ENCODE measurements at regions not wholly inside any gene's neighbourhood (a gene's known extent, or its start where the extent isn't known, plus 50 kb on each side); places are given as distances from the start of the nearest gene placed in this dataset.
"Not testable (repeated sequence)": the region's sequence is repeated elsewhere in the genome, so short reads cannot be mapped to it uniquely, and the experiment has no call there.

- DNase-seq, result no peak
These were observed 883.5 kb downstream of the SORCS1 start for GRCh38 chr10:106280896-106281460.

- DNase-seq, result no peak
These were observed 886.1 kb downstream of the SORCS1 start for GRCh38 chr10:106278383-106278782.

- no peak for DNase-seq
These were observed 893.3 kb downstream of the SORCS1 start for GRCh38 chr10:106271237-106271636.

- DNase-seq, result no peak
These were observed 896.5 kb downstream of the SORCS1 start for GRCh38 chr10:106268000-106268399.

- DNase-seq, result no peak
These were observed 896.9 kb downstream of the SORCS1 start for GRCh38 chr10:106267591-106267990.

GRCh38 chr10:106257432-106257831, 907.1 kb downstream of the SORCS1 start:
- DNase-seq, result not testable (repeated sequence)

- DNase-seq, result no peak
These were observed 909.3 kb downstream of the SORCS1 start for GRCh38 chr10:106255111-106255678.

GRCh38 chr10:106254071-106254470, 910.4 kb downstream of the SORCS1 start:
- no peak for DNase-seq

GRCh38 chr10:106252541-106252940, 912.0 kb downstream of the SORCS1 start:
- DNase-seq, result no peak

- no peak for DNase-seq
These were observed 912.9 kb downstream of the SORCS1 start for GRCh38 chr10:106251573-106251972.

GRCh38 chr10:106242301-106242700, 922.2 kb downstream of the SORCS1 start:
- DNase-seq, result no peak

GRCh38 chr10:106226828-106227227, 937.7 kb downstream of the SORCS1 start:
- DNase-seq, result no peak

GRCh38 chr10:106226142-106226541, 938.4 kb downstream of the SORCS1 start:
- no peak for DNase-seq

GRCh38 chr10:106224676-106225075, 939.8 kb downstream of the SORCS1 start:
- no peak for DNase-seq

GRCh38 chr10:106217627-106218026, 946.9 kb downstream of the SORCS1 start:
- no peak for DNase-seq

- DNase-seq, result no peak
These were observed 948.4 kb downstream of the SORCS1 start for GRCh38 chr10:106216085-106216484.

GRCh38 chr10:106214243-106214642, 950.3 kb downstream of the SORCS1 start:
- DNase-seq, result no peak

GRCh38 chr10:106213493-106213892, 951.0 kb downstream of the SORCS1 start:
- DNase-seq, result no peak

- DNase-seq, result no peak
These were observed 966.2 kb downstream of the SORCS1 start for GRCh38 chr10:106198275-106198674.

GRCh38 chr10:106189292-106189691, 975.2 kb downstream of the SORCS1 start:
- no peak for DNase-seq

GRCh38 chr10:106185951-106186350, 978.6 kb downstream of the SORCS1 start:
- DNase-seq, result no peak

- DNase-seq, result no peak
These were observed 981.5 kb downstream of the SORCS1 start for GRCh38 chr10:106183041-106183440.

GRCh38 chr10:106182542-106182941, 982.0 kb downstream of the SORCS1 start:
- no peak for DNase-seq

GRCh38 chr10:106181501-106181900, 983.0 kb downstream of the SORCS1 start:
- no peak for DNase-seq

GRCh38 chr10:106179430-106179829, 985.1 kb downstream of the SORCS1 start:
- DNase-seq, result no peak
